GM19468 (cell line): ENCODE measurements at regions not wholly inside any gene's neighbourhood (a gene's known extent, or its start where the extent isn't known, plus 50 kb on each side); places are given as distances from the start of the nearest gene placed in this dataset.
"Not testable (repeated sequence)": the region's sequence is repeated elsewhere in the genome, so short reads cannot be mapped to it uniquely, and the experiment has no call there.

Experiments
- ATAC-seq: cut with Tn5 transposase; IDR thresholded peaks from one replicate; pipeline ENCODE4 v1.9.1; 2021; ENCODE audit warnings: mild to moderate bottlenecking, moderate library complexity, moderate number of reproducible peaks; ENCODE audit not compliant: unreplicated experiment; ENCODE audit errors: extremely low read depth

DNA sequence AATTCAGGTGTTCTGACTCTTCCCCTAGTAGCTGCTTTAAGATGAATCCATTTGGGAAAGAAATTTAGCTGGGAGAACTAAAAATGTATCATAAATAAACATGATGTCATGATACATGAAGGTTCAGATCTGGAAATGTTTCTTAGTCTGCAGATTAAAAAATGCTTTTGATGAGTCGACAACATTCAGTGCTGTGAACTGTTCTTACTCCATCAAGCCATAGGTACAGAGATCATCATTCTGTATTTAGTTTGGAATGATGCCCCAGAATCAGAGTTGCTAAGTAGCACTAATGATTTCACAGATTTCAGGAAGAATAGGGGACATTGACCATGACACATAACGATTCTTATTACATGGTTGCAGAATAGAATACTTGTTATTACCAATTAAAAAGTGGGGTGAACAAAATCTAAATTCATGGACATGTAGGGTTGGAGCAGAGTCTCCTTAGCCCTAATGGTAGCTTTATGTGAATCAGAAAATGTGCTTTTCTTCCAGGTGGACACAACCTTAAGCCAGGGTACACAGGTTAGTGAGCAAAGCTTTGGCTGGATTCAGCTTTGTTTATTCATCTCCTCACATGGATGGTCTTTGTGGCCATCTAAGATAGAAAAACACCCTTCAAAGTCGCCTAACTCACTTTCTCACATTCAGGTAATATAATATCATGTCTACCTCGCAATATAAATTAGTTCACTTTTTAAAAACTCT is 205.4 kb upstream of the SEL1L start:
- ATAC-seq: no peak

DNA sequence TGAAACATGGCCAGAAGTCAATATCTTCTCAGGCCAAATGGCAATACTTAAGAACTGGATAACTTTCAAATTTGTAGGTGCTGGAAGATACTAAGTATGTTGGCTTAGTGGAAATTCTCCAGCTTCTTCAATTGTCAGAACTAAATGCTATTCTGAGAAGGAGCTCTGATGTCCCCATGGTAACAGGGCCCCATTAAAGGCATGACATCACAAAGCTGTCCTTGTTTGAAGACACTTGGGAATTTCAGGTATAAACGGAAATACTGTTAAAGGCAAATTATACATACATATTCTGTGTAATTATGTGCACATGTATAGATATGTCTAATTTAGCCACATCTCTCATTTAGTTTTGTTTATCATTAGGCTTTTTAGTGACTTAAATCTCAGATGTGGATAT is 210.0 kb upstream of the SEL1L start:
- no peak for ATAC-seq

DNA sequence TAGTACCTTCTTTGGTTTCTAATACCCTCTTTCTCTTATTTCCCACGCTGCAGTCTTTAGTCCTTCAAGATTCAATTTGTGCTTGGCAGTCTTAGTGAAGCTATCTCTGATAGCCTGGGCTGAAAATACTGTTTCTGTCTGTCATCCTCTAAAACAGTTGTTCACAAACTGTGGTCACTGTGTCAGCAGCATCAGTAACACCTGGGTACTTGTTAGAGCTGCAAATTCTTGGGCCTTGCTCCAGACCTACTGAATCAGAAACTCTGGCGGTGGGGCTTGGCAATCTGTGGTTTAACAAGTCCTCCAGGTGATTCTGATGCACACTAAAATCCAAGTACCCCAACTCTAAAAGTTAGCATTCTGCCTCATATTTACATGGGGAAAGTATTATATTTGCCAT is 217.5 kb upstream of the SEL1L start:
- ATAC-seq: no peak

DNA sequence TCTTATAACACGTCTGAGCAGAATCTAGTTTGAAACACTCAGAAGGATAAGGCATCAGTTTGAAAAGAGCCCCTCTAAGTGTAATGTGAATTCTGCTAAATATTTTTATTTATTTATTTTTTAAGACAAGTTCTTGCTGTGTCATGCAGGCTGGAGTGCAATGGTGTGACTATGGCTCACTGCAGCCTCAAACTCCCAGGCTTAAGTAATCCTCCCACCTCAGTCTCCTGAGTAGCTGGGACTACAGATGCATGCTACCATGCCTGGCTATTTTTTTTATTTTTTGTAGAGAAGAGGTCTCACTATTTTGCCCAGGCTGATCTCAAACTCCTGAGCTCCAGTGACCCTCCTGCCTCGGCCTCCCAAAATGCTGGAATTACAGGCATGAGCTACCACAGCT is 225.9 kb upstream of the SEL1L start:
- no peak for ATAC-seq

DNA sequence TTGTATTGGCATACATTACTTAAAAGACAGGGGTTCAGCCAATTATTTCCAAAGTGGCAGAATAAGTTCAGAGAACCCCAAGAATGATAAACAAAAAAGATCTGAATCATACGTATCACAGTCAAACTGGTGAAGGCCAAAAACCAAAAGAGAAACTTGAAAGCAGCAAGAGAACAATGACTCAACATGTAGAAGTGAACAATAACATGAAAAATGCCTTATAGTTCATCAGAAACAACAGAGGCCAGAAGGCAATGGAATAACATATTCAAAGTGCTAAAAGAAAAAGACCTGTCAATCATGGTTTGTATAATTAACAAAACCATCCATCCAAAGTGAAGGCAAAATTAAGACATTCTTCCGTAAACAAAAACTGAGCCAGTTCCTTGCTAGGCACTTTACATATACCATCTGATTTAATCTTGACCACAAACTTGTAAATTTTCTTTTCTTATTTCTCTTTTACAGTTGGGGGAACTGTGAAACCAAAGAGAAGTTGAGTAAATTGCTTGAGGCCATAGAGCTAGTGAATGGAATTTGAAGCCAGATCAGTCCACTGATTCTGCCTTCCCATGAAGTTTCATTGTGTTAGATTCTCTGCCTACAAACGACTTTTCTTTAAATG is 232.1 kb upstream of the SEL1L start:
- no peak for ATAC-seq

DNA sequence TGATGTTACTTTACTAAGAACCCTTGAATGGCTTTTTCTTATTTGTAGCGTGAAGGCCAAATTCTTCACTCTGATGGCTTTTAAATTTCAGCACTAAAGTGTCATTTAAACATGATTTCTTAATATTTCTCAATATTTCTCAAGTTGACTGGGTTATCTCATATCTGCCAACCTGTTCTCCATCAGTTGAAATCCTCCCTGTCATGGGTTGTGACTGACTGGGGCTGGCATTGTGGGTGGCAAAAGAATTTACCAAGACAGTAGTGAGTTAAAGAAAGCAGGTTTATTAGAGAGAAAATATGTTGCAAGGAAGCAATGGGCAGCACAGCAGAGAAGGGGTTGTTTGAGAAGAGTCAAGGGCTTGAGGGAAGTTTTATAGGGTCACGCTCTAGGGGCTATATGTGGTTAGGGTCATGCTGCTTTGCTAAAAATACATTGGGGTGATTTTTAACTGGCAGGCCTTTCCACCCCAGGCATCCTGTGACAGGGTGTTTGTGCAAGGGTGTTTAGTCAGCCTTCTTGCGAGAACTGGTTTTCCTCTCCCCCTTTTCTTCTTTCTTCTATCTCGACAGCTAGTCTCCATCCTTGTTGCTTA is 232.8 kb upstream of the SEL1L start:
- ATAC-seq: no peak

DNA sequence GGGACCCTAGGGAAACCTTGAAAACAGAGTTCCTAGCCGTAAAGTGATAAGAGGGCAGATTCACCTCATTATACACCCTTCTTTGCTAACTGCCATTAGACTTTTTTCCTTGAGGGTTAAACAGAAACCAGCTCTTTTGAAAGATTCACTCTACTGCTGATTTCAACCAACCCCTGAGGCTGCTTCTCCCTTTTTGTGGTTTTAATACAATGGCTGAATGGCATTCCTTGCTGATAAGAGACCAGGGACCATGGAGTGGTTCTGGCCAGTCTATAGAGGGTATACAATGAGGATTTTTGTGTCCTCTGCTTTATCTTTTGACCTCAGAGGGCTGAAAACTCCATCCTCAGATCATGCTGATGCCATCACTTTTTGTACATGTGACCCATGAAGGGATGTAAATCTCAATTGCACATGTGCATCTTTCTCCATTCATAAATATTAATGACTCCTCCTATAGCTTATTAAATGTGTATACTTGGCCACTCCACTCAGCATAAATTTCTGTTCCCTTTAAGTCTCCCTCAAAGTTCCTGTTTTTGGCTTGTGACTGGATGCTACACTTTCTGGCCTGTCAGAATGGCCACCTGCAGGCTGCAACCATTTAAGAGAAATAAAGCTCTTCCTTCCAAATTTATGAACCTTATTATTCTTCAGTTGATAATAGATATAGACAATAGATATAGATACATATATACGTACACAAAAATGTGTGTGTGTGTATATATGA is 233.8 kb upstream of the SEL1L start:
- no peak for ATAC-seq

DNA sequence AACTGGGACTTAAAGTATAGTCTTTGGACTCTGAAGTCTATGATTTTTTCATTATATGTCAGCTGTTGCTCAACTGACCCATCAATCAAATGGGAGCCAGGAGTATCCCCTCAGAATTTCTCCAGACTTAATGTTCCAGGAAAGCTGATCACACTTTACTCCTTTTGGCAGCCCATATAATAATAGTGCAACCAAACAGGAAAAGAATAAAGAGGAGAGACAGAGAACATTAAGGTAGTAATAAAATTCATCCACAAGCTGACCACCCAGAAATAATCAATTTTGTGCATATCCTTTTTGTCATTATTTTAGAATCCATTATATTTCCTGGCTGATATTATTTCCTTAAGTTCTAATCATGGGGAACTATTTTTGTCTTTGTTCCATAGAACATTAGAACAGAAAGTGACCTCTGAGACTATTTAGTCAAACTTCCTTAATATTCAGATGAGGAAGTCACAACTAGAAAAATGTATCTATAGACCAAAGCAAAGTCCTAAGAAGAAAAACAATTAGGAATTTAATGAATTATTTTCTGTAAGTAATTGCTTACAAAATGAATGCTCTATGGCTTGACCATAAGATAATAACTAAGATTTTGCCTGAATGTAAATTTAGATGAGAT is 238.1 kb upstream of the SEL1L start:
- ATAC-seq: no peak

DNA sequence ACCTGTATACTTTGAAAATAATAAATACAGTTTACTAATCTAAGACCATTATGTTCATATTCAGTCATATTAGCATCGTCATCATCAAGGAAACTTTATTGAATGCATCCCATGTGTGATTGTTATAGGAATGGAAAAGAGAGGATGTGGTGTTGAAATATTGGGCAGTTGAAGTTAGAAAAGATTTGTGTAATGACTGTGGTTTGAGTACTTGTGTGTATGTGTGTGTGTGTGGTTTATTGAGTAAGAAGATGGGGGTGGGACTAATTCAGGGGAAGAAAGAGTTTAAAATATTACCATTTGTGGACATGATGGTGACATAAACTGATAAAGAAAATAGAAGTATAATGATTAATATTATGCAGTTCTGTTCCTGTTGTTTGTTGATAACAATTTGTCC is 238.7 kb upstream of the SEL1L start:
- no peak for ATAC-seq

DNA sequence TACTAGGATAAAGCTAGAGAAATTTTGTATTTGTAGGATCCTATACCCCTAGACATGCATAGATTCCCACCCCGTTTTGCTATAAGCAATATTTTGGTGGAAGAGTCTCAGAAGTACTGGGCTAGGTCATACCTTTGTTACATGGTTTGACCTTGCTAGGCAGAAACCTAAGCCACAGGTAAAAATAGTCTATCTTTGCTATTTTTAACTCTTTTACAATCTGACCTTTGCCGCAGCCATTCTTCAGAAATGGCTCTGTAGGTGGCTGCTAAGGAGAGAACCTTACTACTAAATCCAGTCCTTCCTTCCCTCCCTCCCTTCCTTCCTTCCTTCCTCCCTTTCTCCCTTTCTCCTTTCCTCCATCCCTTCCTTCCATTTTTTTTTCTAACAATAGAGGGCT is 242.9 kb upstream of the SEL1L start:
- ATAC-seq: no peak

DNA sequence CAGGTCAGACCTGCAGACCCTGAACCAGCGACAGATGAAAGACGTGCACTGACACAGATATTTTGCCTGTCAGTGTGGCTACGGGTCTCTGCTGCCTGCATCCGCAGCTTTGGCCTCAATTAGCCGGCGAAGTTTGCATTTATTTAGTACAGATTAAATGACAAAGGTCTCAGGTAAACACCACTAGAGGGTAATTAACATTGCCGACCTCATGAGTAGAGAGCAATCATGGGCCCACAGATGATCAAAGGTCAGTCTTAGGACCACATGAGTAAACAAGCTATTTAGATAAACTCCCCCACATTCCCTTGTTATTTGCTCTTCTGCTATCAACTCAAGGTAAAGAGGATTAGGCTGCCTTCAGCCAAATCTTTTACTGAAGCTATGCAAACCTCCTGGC is 248.1 kb upstream of the SEL1L start:
- ATAC-seq: not testable (repeated sequence)

DNA sequence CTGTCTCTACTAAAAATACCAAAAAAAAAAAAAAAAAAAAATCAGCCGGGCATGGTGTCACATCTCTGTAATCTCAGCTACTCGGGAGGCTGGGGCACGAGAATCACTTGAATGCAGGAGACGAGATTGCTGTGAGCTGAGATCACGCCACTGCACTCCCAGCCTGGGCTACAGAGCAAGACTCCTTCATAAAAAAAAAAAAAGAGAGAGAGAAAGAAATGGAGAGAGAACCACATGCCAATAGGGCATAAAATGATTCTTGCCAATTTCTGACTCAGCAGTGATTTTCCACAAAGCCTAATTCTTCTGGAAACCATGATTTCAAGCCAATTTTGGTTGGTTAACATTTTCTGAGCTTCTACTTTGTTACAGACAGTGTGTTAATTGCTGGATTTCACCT is 250.4 kb upstream of the SEL1L start:
- no peak for ATAC-seq

DNA sequence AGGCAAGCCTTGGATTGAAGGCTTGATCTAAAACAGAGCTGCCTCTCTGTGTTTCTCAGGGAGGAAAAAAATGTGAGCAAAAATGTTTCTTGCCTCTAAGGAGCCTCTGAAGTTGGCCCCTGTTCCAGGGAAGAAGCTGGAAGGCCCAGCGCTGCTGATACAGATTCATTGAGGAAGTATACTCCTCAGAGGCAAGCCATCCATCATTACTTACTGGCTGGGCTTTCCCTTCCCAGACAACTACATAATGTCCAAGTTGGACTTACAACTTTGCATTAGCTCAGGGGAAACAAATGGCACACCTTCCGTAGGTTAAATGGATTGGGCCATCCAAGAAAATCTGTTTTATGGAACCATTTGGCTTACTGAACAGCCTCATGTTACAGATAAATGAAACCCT is 263.7 kb upstream of the SEL1L start:
- ATAC-seq: no peak

DNA sequence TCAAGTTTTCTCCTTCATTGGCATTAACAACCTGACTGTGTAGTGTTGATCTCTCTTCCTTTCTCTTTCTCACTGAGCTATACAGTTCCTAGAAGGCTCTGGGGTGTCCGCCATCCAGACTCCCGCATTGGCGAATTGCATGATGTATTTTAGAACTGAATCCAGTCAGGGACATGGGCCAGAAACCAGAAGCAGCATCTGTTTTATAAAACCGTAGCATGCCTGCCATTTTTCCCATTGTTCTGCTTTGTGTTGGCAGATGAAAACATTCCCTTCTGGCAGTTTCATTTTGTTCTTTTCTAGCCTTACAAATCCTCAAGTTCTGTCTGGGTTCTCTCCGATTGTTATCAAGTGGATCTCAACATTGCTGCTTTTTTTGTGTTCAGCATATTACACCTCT is 268.3 kb upstream of the SEL1L start:
- ATAC-seq: no peak

DNA sequence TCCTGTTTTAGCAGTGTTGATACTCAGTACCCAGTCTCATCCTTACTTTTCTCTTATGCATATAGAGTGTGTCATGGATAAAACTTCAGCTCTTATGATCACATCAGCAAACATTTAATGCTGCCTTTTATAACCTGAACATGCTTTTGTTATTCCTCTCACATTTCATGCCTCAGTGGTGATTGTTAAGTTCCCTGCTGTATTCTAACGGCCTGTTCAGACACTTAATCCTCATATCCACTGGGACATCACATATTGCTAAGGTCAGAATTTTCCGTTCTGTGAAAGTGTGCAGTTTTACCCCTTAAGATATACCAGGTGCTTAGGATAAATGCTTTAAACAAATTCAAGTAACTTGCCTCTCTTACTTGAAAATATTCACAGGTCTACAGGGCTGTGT is 268.7 kb upstream of the SEL1L start:
- ATAC-seq: no peak

DNA sequence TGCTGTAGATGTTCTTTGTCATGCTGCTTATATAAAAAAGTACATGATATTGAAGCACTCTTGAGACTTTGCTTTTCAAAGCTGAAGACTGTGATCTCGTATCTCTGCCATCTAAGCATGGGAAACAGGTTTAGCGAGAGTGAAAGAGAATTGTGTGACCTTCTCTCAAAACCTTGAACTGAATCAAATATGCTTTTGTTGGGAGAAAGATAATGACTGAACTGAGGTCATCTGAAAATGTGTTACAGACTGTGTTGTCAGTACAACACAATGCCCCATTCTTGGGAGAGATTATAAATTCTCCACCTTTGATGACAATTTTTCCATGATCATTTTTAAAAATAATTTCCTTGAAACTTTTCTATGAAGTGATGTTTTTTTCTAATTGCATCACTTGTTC is 272.1 kb upstream of the SEL1L start:
- no peak for ATAC-seq

DNA sequence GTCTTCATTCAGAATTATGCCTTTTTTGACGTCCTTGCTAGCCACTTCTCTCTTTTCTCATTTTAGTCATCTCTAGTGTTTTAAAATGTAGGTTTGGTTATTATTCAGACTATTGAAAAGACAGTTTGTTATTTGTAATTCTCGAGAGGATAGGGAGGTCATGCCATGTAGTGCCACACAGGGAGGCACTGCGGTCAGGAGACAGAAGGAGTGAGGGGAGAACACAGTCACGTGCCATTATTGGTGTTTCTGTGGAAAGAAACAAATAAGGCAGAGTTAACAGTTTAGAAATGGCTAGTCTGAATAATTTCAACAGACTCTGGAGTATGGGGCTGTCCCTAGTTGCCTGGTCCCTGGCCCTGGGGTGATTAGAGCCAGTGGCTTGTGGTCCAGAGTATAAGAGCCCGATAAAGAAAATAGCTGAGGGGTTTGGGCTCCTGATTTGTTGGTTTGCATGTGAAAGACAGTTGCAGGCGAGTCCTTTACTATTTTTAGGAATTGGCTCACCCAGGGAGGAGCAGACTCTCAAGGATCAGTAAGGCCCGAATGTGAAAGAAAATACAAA is 278.1 kb upstream of the SEL1L start:
- no peak for ATAC-seq

DNA sequence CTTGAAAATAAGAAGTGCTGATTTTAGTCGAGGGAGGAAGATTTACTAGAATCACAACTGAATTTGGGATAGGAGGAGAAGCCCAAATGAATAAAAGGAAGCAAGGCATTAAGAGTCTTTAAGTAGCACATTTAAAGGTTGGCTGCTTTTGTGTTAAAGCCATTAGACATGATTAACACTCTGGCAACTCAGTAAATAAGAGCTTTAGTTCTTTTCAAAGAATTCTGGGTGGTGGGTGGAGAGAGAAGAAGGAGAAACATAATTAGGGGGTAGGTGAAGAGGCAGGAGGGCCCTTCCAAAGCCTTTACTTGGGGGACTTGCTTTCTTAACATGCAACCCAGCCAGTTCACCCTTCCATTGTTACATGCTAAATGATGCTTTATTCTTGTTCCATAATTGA is 284.6 kb upstream of the SEL1L start:
- ATAC-seq: no peak

DNA sequence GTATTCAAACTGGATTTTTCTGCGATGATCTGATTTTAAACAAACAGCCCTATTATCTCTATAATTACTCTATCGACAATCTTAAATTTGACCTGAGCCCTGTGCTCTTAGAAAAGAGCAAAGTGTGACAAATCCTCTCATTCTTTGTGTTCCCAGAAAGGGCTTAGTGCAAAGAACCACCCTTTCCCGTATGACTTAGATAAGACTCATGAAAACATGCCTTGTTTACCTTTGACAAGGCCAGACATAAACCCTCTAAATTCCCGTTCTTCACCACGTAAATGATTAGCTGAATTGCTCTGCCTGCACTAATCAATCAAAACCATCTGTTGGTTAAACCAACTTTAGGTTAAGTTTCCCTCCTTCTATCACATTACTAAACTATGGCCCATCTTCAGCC is 285.7 kb upstream of the SEL1L start:
- no peak for ATAC-seq

DNA sequence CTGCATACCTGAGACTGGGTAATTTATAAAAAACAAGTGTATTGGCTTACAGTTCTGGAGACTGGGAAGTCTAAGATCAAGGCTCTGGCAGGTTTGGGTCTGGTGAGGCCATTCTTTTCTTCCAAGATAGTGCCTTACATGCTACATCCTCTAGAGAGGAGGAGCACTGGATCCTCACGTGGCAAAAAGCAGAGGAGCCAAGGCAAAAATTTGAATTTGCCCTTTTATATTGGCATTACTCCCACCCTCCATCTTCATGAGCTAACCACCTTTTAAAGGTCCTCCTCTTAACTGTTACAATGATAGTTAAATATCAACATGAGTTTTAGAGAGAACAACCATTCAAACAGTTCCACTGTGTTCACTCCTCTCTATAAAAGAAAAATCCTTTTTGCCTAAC is 286.3 kb upstream of the SEL1L start:
- no peak for ATAC-seq

DNA sequence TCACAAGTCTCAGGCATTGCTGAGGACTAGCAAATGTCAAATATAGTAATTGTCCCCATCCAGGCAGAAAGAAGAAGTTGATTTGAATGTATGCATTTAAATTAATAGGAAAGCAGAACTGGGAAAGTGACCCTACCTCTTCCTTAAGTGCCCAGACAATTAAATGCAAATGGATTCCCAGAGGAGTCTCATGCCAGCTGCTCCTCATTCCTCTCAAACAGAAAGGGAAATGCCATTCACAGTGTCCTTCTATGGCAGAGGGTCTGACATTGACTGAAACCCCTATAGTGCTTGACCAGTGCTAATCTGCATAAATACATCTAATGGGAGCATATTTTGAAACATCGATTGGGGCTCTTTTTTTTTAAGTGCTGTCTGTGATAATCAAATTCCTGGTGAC is 292.4 kb upstream of the SEL1L start:
- ATAC-seq: no peak
